NCI-H2107 treated with DMSO at 0.1 percent for 48 hours (cell line): ENCODE measurements at regions not wholly inside any gene's neighbourhood (a gene's known extent, or its start where the extent isn't known, plus 50 kb on each side); places are given as distances from the start of the nearest gene placed in this dataset.
A peak's percentile ranks its signal among the peaks of the same experiment; 100 is the strongest.
"Not testable (repeated sequence)": the region's sequence is repeated elsewhere in the genome, so short reads cannot be mapped to it uniquely, and the experiment has no call there.

ENCODE experiments used
- DNase-seq: peaks from one replicate; lab custom pipeline; 2025; ENCODE audit not compliant: unreplicated experiment; lab: John Stamatoyannopoulos, UW

DNA sequence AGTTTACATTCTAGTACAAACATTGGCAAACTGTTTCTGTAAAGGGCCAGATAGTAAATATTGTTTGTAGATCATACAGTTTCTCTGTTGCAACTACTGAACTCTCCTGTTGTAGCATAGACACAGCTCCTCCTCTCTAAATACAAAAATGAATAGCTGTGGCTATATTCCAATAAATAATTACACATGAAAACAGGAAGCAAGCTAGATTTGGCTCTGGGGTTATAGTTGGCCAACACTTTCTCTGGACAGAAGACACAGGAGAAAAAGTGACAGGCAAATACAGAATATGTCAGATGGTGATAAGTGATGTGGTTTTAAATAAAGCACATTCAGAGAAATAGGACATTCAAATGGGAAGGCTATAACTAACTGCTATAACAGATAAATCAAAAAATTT is 957.0 kb downstream of the LTN1 start:
- DNase-seq, result not testable (repeated sequence)

DNA sequence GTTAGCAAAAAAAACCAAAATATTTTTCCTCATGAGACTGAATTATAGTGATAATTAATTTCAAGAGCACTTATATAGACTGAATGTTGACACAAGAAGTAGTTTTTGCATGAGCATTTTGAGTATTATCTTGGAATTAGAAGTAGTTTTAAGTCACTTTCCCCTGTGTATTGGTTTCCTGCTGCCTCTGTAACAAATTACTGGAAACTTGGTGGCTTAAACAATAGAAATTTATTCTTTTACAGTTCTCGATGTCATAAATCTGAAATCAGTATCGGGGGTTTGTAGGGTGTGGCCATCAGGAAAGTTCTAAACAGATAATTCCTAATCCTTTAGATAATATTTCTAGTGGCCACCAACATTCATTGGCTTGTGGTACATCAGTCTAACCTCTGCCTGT is 957.8 kb downstream of the LTN1 start:
- not testable (repeated sequence) for DNase-seq

DNA sequence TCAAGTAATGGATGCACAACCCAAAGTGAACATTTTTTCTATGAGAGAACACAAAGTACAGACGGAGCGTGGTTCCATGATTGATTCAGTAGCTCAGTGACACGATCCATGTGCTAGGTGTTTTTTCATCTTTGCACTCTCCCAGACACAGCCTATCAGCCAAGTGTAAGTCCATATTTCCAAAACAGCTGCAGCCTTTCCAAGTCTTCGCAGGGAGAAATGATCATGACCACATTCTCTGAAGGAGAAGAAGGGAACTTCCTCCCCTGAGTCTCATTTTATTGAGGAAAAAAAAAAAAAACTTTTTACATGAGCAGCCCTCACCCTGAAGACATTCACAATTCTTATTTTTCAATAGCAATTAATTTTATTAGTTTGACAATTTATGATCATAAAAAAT is 958.3 kb downstream of the LTN1 start:
- DNase-seq, result not testable (repeated sequence)

DNA sequence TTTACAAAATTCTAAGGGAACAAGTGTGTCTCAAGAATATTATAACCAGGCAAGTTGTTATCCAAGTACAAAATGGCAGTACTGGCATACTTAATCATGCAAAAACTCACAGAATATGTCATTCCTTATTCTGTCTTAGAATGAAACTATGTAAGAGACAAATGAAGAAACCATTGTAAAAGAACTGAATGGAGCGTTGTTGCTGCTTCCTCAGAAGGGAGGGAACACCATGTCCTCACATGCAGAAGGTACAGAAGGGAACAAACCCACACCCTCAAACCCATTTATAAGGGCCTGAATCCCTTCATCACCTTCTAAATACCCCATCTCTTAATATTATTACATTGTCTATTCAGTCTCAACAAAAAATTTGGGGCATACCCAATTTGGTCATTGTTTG is 960.0 kb downstream of the LTN1 start:
- not testable (repeated sequence) for DNase-seq

GRCh38 chr21:28031066-28031465 is 961.6 kb downstream of the LTN1 start:
- DNase-seq, result not testable (repeated sequence)

DNA sequence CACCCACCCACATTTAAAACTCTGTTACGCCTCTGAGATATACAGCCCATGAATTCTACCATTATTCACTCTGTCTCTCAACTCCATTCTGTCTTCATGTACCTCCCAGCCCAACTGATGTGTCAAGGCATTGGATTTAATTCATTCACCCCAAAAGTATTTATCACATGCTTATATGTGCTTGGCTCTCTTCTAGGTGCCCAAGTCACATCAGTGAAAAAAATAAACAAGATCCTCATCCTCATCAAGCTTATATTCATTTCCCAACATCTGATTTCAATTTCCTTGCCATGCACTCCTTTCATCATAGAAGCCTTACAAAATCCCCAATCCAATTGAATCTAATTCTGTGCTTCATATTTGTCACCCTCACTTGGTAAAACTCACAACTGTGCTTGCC is 967.6 kb downstream of the LTN1 start:
- no peak for DNase-seq

GRCh38 chr21:28018741-28019669 is 973.7 kb downstream of the LTN1 start:
- DNase-seq, result peak; percentile 10

- DNase-seq, result no peak
Measured at GRCh38 chr21:28018213-28018612, 974.5 kb downstream of the LTN1 start.

- DNase-seq, result no peak
Measured at GRCh38 chr21:28016571-28016970, 976.1 kb downstream of the LTN1 start.

GRCh38 chr21:28013123-28013522 is 979.6 kb downstream of the LTN1 start:
- DNase-seq, result not testable (repeated sequence)

GRCh38 chr21:28011970-28012369 is 980.7 kb downstream of the LTN1 start:
- DNase-seq, result not testable (repeated sequence)

- not testable (repeated sequence) for DNase-seq
Measured at GRCh38 chr21:28008245-28008644, 984.4 kb downstream of the LTN1 start.

- DNase-seq, result not testable (repeated sequence)
Measured at GRCh38 chr21:28003627-28004026, 989.0 kb downstream of the LTN1 start.

GRCh38 chr21:27996906-27997305 is 995.8 kb downstream of the LTN1 start:
- DNase-seq, result not testable (repeated sequence)

- DNase-seq, result not testable (repeated sequence)
Measured at GRCh38 chr21:27984663-27985325, 1007.9 kb downstream of the LTN1 start.

- not testable (repeated sequence) for DNase-seq
Measured at GRCh38 chr21:27979446-27979845, 1012.6 kb upstream of the ADAMTS5 start.

DNA sequence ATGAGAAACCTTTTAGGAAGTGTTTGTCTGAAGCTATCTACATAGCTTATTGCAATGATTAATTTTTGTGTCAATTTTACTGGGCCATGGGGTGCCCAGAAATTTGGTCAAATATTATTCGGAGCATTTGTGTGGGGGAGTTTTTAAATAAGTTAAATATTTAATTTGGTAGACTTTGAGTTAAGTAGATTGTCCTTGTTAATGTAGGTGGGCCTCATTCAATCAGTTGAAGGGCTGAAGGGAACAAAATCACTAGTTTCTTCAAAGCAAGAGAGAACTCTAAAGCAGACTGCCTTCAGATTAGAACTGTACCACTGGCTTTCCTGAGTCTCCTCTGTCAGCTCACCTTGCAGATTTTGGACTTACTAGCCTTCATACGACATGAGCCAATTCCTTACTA is 1008.6 kb upstream of the ADAMTS5 start:
- no peak for DNase-seq

DNA sequence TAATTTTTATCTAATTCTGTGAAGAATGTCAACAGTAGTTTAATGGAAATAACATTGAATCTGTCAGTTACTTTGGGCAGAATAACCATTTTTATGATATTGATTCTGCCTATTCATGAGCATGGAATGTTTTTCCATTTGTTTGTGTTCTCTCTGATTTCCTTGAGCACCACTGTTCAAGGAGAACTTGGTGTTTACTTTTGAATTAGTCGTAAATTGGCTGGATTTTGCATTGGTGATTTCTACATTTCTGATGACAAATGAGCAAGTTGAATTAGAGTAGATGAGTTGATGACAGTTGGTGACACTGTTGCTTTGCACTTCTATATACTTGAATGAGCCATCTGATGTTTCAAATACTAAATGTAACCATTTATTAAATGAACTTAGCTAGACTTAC is 1007.3 kb upstream of the ADAMTS5 start:
- DNase-seq, result not testable (repeated sequence)

DNA sequence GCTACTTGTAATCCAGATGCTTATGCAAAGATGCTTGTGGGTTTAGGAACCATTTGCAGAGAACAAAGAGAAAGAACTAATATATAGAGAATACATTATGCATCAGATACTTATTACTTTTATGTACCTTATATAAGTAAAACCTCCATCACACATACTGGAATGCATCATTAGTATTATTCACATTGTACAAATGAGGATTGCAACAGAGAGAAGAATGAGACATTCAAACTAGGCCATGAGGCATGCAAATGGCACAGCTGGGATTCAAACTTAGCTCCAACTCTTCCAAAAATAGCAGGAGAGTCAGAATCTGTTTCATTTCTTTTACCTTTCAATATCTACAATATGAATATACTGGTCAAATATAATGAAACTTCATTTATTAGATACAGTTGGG is 1001.4 kb upstream of the ADAMTS5 start:
- not testable (repeated sequence) for DNase-seq

DNA sequence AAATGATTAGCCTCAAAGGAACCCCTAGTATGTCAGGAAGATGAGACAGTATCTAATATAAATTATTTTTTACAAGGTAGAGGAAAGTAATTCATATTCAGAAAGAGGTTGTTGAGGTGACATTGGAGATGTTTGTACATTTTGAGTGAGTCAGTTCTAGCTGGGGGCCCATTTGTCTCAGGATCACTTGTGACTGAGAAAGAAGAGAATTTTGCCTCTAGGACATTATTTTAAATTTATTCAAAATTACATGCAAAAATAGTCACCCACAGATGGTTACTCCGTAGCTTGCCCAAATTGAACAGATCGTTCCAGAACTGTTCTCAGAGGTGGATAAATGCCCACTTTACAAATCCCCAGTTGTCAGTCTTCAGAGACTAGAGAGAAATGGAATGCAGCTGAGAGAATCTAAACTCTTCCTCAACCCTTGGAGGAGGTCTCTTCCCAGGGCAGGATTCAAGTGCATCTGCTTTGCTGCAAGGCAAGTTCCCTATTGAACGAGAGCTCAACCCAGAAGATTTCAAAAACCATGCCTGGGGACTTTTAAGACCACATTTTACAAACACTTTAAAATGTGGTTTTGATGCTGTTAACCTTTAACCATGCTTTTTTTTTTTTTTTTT is 987.8 kb upstream of the ADAMTS5 start:
- no peak for DNase-seq

DNA sequence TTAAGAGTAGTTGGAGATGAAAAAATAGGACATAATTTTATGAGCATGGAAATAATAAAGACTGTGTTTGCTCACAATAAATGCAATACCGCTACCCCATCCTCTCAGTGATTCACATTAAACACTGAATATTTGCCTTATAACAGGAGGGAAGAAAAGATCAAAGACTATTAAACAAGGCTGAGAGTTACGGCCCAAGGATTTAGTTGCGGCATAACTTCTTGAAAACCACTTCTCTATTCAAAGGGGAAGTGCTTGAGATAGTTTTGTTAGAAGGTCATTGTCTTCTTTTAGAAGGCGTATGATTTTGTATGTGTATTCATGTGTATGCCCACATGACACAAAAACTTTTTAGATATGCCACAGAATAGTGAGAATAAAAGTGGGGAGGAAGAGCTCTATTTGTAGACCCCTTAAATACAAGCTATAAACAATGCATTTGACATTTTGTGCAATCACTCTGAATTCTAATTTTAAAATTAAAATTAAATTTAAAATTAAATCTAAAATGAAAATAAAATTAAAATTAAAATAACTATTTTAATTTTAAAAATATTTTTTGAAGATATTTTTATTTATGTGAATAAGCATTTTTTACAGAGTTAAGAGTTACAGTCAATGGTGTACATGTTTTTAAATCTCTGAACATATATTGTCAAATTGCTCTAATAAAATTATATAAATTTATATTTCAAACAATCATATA is 986.6 kb upstream of the ADAMTS5 start:
- no peak for DNase-seq
